BLaER1 treated with 17β-estradiol and CSF1 and Interleukin-3, amounts not matched to agents 10 nM and 100 nM (cell line): ENCODE measurements at regions not wholly inside any gene's neighbourhood (a gene's known extent, or its start where the extent isn't known, plus 50 kb on each side); places are given as distances from the start of the nearest gene placed in this dataset.

ENCODE experiments used
- H3K27ac ChIP-seq, 11 experiments: shearing (Covaris generic); formaldehyde crosslinking; 2 replicates each; pipeline ENCODE4 v1.8.1; 2022
- H3K27me3 ChIP-seq, 11 experiments: shearing (Covaris generic); formaldehyde crosslinking; 2 replicates each; pipeline ENCODE4 v1.8.1; 2022
- H3K36me3 ChIP-seq, 11 experiments: shearing (Covaris generic); formaldehyde crosslinking; 2 replicates each; pipeline ENCODE4 v1.8.1; 2022
- H3K4me1 ChIP-seq, 10 experiments: shearing (Covaris generic); formaldehyde crosslinking; 2 replicates each; pipeline ENCODE4 v1.8.1; 2022
- H3K4me2 ChIP-seq, 11 experiments: shearing (Covaris generic); formaldehyde crosslinking; 2 replicates each; pipeline ENCODE4 v1.8.1; 2022
- H3K4me3 ChIP-seq, 10 experiments: shearing (Covaris generic); formaldehyde crosslinking; 2 replicates each; pipeline ENCODE4 v1.8.1; 2022
- H3K9ac ChIP-seq, 11 experiments: shearing (Covaris generic); formaldehyde crosslinking; 2 replicates each; pipeline ENCODE4 v1.8.1; 2022
- H3K9me3 ChIP-seq, 11 experiments: shearing (Covaris generic); formaldehyde crosslinking; replicated peaks in 1 of 11; 2 replicates each; pipeline ENCODE4 v1.8.1; 2022
- H4K20me1 ChIP-seq, 11 experiments: shearing (Covaris generic); formaldehyde crosslinking; 2 replicates each; pipeline ENCODE4 v1.8.1; 2022
- Cebpa-rat ChIP-seq, 11 experiments: shearing (Covaris generic); IDR thresholded peaks; 2 replicates each; pipeline ENCODE4 v1.8.1; 2022

- Histone ChIP-seq H3K36me3 (no peaks in the 10 kb centered on the region), H3K27ac (no peak overlapping the region), H3K9ac (no peak overlapping the region), H3K4me3 (no peak overlapping the region), H3K27me3 (no peaks in the 10 kb centered on the region), H3K4me2 (no peak overlapping the region), H3K9me3 (no peaks in the 10 kb centered on the region), H3K4me1 (no peaks in the 10 kb centered on the region), H4K20me1 (no peaks in the 10 kb centered on the region)
- no peak for TF ChIP-seq Cebpa-rat (IDR thresholded peaks at IDR 0.05)
Observed at GRCh38 chr1:96498744-96499340, 222.7 kb upstream of the PTBP2 start.

GRCh38 chr1:96508233-96508632 is 213.4 kb upstream of the PTBP2 start:
- Histone ChIP-seq H3K9ac (no peak overlapping the region), H3K36me3 (no peaks in the 10 kb centered on the region), H3K4me3 (no peak overlapping the region), H3K9me3 (peaks cover 0 to 6% (median 0%) of the 10 kb centered on the region in 11 experiments; a peak in 1 of 22 replicates), H3K27ac (no peak overlapping the region), H3K27me3 (no peaks in the 10 kb centered on the region), H4K20me1 (no peaks in the 10 kb centered on the region), H3K4me1 (no peaks in the 10 kb centered on the region), H3K4me2 (no peak overlapping the region)
- no peak for TF ChIP-seq Cebpa-rat (IDR thresholded peaks at IDR 0.05)

DNA sequence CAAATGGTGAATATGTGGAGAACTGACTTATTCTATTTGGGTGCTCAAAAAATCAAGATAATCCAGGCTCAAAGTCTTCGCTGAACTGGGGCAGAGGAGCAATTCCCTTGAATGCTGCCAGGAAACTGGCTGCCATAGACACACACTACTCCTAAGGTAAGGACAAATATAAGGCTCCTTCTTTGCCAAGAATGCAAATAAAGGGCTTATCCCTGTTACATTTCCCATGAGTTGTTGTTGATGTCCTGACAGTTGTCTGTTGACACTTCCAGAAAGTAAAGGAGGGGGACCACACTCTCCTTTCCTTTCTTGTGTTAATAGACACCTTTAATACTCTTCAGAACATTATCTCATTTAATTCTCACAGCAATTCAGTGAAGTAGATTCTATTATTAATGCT is 212.2 kb upstream of the PTBP2 start:
- H3K36me3 ChIP-seq = no peaks in the 10 kb centered on the region
- H3K9me3 ChIP-seq = peaks cover 0 to 6% (median 0%) of the 10 kb centered on the region in 11 experiments; a peak in 1 of 22 replicates
- no peak overlapping the region for H3K4me3 ChIP-seq
- no peak overlapping the region for H3K4me2 ChIP-seq
- H4K20me1 ChIP-seq = no peaks in the 10 kb centered on the region
- H3K9ac ChIP-seq = no peak overlapping the region
- no peaks in the 10 kb centered on the region for H3K27me3 ChIP-seq
- no peak for TF ChIP-seq Cebpa-rat (IDR thresholded peaks at IDR 0.05)
- no peaks in the 10 kb centered on the region for H3K4me1 ChIP-seq
- H3K27ac ChIP-seq = no peak overlapping the region

DNA sequence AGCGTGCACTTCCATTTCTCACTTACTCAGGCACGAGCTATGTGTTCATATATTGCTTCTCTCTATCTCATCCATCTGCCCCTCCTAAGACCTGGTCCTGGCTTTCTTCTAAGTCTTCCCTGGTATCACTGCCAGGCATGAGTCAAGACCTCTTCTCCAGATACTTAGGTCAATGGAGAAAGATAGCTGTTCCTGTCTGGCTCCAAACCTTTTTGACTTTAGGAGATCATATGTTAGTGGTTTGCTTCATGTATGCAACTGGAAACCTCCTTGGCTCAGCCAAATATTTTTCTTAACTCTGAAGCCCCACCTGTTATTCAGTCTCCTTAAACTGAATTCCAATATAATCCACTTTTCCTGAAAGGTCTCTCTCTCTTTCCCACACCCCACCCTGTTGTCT is 211.6 kb upstream of the PTBP2 start:
- H3K36me3 ChIP-seq = no peaks in the 10 kb centered on the region
- no peak overlapping the region for H3K27ac ChIP-seq
- no peaks in the 10 kb centered on the region for H4K20me1 ChIP-seq
- TF ChIP-seq Cebpa-rat (IDR thresholded peaks at IDR 0.05) = no peak
- H3K9me3 ChIP-seq = peaks cover 0 to 6% (median 0%) of the 10 kb centered on the region in 11 experiments; a peak in 1 of 22 replicates
- no peak overlapping the region for H3K4me2 ChIP-seq
- H3K4me1 ChIP-seq = no peaks in the 10 kb centered on the region
- H3K4me3 ChIP-seq = no peak overlapping the region
- H3K9ac ChIP-seq = no peak overlapping the region
- no peaks in the 10 kb centered on the region for H3K27me3 ChIP-seq

- TF ChIP-seq Cebpa-rat (IDR thresholded peaks at IDR 0.05) = no peak
- no peaks in the 10 kb centered on the region for H4K20me1 ChIP-seq
- H3K27me3 ChIP-seq = no peaks in the 10 kb centered on the region
- no peak overlapping the region for H3K4me2 ChIP-seq
- no peaks in the 10 kb centered on the region for H3K36me3 ChIP-seq
- H3K9ac ChIP-seq = no peak overlapping the region
- no peak overlapping the region for H3K4me3 ChIP-seq
- no peak overlapping the region for H3K27ac ChIP-seq
- H3K9me3 ChIP-seq = peaks cover 0 to 6% (median 0%) of the 10 kb centered on the region in 11 experiments; a peak in 1 of 22 replicates
- H3K4me1 ChIP-seq = no peaks in the 10 kb centered on the region
Observed at GRCh38 chr1:96510391-96510790, 211.2 kb upstream of the PTBP2 start.

DNA sequence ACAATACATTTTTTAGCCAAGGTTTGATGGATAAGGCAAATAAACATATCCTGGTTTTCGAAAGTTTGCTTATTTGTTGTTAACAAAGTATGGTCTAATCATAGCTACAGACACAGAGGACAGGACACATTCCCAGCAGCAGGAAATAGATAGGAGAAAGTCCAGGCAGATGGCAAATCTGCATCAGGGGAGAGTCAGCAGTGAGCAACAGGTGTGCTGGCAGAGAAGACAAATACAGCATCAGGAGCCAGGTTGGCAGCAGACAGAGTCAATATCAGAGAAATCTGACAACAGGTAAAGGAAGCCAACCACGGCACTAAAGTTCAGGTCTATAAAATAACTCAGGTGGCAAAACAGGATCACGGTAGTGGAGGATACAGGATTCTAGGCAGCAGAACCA is 210.7 kb upstream of the PTBP2 start:
- Histone ChIP-seq H3K27ac (no peak overlapping the region), H3K36me3 (no peaks in the 10 kb centered on the region), H3K9me3 (peaks cover 0 to 6% (median 0%) of the 10 kb centered on the region in 11 experiments; a peak in 1 of 22 replicates), H3K4me1 (no peaks in the 10 kb centered on the region), H4K20me1 (no peaks in the 10 kb centered on the region), H3K27me3 (no peaks in the 10 kb centered on the region), H3K9ac (no peak overlapping the region), H3K4me3 (no peak overlapping the region), H3K4me2 (no peak overlapping the region)
- TF ChIP-seq Cebpa-rat (IDR thresholded peaks at IDR 0.05) = no peak

GRCh38 chr1:96513136-96513535 is 208.4 kb upstream of the PTBP2 start:
- no peaks in the 10 kb centered on the region for H3K36me3 ChIP-seq
- no peak overlapping the region for H3K4me2 ChIP-seq
- H3K27me3 ChIP-seq = no peaks in the 10 kb centered on the region
- H3K4me1 ChIP-seq = no peaks in the 10 kb centered on the region
- no peak overlapping the region for H3K9ac ChIP-seq
- no peak overlapping the region for H3K27ac ChIP-seq
- TF ChIP-seq Cebpa-rat (IDR thresholded peaks at IDR 0.05) = no peak
- H4K20me1 ChIP-seq = no peaks in the 10 kb centered on the region
- H3K4me3 ChIP-seq = no peak overlapping the region
- H3K9me3 ChIP-seq = no peaks in the 10 kb centered on the region

DNA sequence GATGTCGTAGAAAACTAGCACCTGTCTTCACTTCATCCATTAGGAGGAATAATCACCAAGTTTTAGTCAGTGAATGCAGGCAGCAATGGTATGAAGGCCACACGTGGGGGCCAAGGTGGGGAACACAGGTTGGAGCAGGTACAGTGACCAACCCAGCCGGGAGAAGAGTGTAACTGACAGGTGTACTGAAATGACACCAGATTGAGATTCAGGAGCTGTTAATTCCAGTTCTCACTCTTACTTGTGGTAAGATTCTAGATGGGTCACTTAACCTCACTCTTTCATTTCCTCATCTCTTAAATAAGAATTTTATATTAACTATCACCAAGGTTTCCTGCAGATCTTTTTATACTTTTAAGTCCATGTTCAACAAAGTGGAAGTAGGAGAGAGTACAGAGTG is 206.2 kb upstream of the PTBP2 start:
- H3K4me1 ChIP-seq = no peaks in the 10 kb centered on the region
- H3K4me2 ChIP-seq = no peak overlapping the region
- H3K27me3 ChIP-seq = no peaks in the 10 kb centered on the region
- H3K36me3 ChIP-seq = no peaks in the 10 kb centered on the region
- H3K4me3 ChIP-seq = no peak overlapping the region
- no peak overlapping the region for H3K27ac ChIP-seq
- no peak overlapping the region for H3K9ac ChIP-seq
- no peaks in the 10 kb centered on the region for H4K20me1 ChIP-seq
- TF ChIP-seq Cebpa-rat (IDR thresholded peaks at IDR 0.05) = no peak
- no peaks in the 10 kb centered on the region for H3K9me3 ChIP-seq

GRCh38 chr1:96515925-96516324 is 205.7 kb upstream of the PTBP2 start:
- H3K27me3 ChIP-seq = no peaks in the 10 kb centered on the region
- no peak for TF ChIP-seq Cebpa-rat (IDR thresholded peaks at IDR 0.05)

DNA sequence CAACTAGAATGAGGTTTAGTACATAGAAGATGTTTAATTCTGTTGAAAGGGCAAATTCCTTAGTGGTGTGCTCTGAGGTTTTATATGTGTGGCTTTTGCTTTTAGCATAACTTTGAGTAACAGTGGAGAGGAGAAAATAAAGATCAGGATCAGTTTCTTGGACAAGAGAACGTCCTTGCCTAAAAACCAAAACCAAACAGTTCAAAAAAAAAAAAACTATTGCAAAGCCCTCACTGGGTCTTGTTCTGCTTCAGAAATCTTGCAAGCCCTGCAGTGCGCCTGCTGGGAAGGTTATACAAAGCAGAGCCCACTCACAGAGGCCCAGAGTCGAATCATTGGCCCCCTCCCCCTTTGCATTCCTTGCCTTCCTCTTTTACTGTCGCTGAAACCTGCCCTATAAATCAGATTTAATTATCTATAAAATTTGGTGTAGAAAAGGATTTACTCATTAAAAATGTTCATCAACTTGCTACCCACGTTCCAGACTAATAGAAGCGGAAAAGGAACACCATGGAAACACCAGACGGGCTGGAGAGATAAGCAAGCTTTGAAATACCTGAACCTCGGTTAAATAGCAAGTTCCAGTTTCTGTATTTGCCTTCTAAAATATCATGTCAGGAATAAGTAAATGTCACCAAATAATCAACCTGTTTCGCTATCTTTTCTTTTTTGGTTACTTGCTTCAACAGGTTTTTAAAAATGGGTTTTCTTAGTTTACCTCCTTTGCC is 201.6 kb upstream of the PTBP2 start:
- TF ChIP-seq Cebpa-rat (IDR thresholded peaks at IDR 0.05) = no peak
- Histone ChIP-seq H3K27me3 (no peaks in the 10 kb centered on the region), H4K20me1 (no peaks in the 10 kb centered on the region), H3K9ac (no peak overlapping the region), H3K4me2 (no peak overlapping the region), H3K4me3 (no peak overlapping the region), H3K9me3 (no peaks in the 10 kb centered on the region), H3K36me3 (no peaks in the 10 kb centered on the region), H3K27ac (no peak overlapping the region), H3K4me1 (no peaks in the 10 kb centered on the region; a peak in 1 of 20 replicates)

More at GRCh38 chr1:96515925-96516324, 205.7 kb upstream of the PTBP2 start:
- no peaks in the 10 kb centered on the region for H3K36me3 ChIP-seq
- H3K9ac ChIP-seq = no peak overlapping the region
- no peak overlapping the region for H3K4me3 ChIP-seq
- H4K20me1 ChIP-seq = no peaks in the 10 kb centered on the region
- H3K4me1 ChIP-seq = no peaks in the 10 kb centered on the region
- no peak overlapping the region for H3K4me2 ChIP-seq
- H3K27ac ChIP-seq = no peak overlapping the region
- no peaks in the 10 kb centered on the region for H3K9me3 ChIP-seq
